Adipocyte (in vitro differentiated cells): ENCODE measurements at regions not wholly inside any gene's neighbourhood (a gene's known extent, or its start where the extent isn't known, plus 50 kb on each side); places are given as distances from the start of the nearest gene placed in this dataset.

Source experiments
- DNase-seq: peaks from one replicate; pipeline ENCODE4 v3.0.0-alpha.2; 2015; ENCODE audit warnings: low read depth
- H3K27me3 ChIP-seq: replicated peaks from 2 replicates; pipeline ENCODE4 v1.7.0; 2013; ENCODE audit warnings: mild to moderate bottlenecking, low read length, moderate library complexity; ENCODE audit not compliant: control insufficient read depth, insufficient read depth
- H3K36me3 ChIP-seq: 2 replicates; pipeline ENCODE4 v1.7.0; 2013; ENCODE audit warnings: low read length, mild to moderate bottlenecking, moderate library complexity; ENCODE audit not compliant: control insufficient read depth, insufficient read depth, severe bottlenecking
- H3K4me1 ChIP-seq: 2 replicates; pipeline ENCODE4 v1.7.0; 2013; ENCODE audit warnings: mild to moderate bottlenecking, low read length, moderate library complexity; ENCODE audit not compliant: control insufficient read depth, insufficient read depth
- H3K4me3 ChIP-seq: 2 replicates; pipeline ENCODE4 v1.7.0; 2013; ENCODE audit warnings: mild to moderate bottlenecking, low read length, moderate library complexity
- H3K9ac ChIP-seq: 2 replicates; pipeline ENCODE4 v1.7.0; 2013; ENCODE audit warnings: mild to moderate bottlenecking, low read length, moderate library complexity
- H3K9me3 ChIP-seq: 2 replicates; pipeline ENCODE4 v1.7.0; 2013; ENCODE audit warnings: mild to moderate bottlenecking, low read length, moderate library complexity; ENCODE audit not compliant: control insufficient read depth

GRCh38 chr2:16123421-16123820, 183.1 kb downstream of the MYCN start:
- no peak for DNase-seq
- no peak overlapping the region for H3K9ac ChIP-seq
- H3K4me3 ChIP-seq = no peak overlapping the region
- no peaks in the 10 kb centered on the region for H3K36me3 ChIP-seq
- H3K9me3 ChIP-seq = peaks cover 9% of the 10 kb centered on the region
- no peaks in the 10 kb centered on the region for H3K4me1 ChIP-seq
- no peaks in the 10 kb centered on the region for H3K27me3 ChIP-seq

DNA sequence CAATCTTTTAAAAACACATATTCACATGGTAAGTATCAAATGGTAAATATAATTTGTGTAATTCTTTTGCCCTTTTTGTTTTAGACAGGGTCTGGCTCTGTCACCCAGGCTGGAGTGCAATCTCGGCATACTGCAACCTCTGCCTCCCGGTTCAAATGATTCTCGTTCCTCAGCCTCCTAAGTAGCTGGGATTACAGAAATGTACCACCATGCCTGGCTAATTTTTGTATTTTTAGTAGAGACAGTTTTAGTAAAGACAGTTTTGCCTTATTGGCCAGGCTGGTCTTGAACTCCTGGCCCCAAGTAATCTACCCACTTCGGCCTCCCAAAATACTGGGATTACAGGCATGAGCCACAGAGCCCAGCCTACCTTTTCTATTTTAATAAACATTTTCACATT, 182.2 kb downstream of the MYCN start:
- Histone ChIP-seq H3K4me3 (no peak overlapping the region), H3K9ac (no peak overlapping the region), H3K4me1 (no peaks in the 10 kb centered on the region), H3K27me3 (no peaks in the 10 kb centered on the region), H3K36me3 (no peaks in the 10 kb centered on the region), H3K9me3 (peaks cover 9% of the 10 kb centered on the region)
- no peak for DNase-seq

DNA sequence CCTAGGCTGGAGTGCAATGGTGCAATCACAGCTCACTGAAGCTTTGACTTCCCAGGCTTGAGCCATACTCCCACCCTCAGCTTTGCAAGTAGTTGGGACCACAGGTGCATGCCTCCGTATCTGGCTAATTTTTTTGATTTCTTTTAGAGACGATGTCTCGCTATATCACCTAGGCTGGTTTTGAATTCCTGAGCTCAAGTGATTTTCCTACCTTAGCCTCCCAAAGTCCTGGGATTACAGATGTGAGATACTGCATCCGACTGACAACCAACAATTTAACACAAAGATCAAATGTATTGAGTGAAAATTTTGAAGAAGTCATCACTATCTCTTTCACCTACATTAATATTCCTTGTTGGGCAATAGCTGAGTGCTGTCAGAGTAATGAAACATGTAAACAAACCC, 181.6 kb downstream of the MYCN start:
- Histone ChIP-seq H3K36me3 (no peaks in the 10 kb centered on the region), H3K9me3 (peaks cover 9% of the 10 kb centered on the region), H3K9ac (no peak overlapping the region), H3K4me3 (no peak overlapping the region), H3K27me3 (no peaks in the 10 kb centered on the region), H3K4me1 (no peaks in the 10 kb centered on the region)
- DNase-seq = no peak

DNA sequence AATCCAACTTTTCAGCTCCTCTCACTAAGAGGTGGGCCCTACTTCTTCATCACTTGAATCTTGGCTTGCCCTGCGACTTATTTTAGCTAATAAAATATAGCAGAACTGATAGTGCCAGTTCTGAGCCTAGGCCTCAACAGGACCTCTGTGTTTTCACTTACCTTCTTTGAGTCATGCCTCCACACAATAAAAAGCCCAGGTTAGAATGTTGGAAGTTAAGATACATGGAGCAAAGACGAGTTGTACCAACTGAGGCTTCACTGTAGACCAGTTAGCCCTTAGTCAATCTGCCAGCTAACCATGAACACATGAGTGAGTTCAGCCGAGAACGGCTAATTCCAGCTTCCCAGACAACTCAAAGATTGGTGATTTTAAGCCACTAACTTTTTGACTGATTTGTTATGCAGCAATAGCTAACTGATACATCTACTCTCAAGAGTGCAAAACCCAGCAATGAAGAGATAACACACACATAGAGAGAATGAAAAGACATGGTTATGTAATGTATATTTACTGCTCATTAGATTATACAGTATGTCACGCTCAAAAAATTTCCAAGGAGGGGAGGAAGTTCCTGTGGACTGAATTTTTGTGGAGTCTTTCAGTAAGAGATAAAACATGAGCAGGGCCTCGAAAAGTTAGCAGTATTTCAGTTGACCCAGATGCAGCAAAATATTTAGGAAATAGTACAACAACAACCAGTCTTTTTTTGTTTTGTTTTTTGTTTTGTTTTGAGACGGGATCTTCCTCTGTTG, 181.1 kb downstream of the MYCN start:
- no peak for DNase-seq
- Histone ChIP-seq H3K4me1 (no peaks in the 10 kb centered on the region), H3K27me3 (no peaks in the 10 kb centered on the region), H3K4me3 (no peak overlapping the region), H3K9me3 (peaks cover 9% of the 10 kb centered on the region), H3K9ac (no peak overlapping the region), H3K36me3 (no peaks in the 10 kb centered on the region)

DNA sequence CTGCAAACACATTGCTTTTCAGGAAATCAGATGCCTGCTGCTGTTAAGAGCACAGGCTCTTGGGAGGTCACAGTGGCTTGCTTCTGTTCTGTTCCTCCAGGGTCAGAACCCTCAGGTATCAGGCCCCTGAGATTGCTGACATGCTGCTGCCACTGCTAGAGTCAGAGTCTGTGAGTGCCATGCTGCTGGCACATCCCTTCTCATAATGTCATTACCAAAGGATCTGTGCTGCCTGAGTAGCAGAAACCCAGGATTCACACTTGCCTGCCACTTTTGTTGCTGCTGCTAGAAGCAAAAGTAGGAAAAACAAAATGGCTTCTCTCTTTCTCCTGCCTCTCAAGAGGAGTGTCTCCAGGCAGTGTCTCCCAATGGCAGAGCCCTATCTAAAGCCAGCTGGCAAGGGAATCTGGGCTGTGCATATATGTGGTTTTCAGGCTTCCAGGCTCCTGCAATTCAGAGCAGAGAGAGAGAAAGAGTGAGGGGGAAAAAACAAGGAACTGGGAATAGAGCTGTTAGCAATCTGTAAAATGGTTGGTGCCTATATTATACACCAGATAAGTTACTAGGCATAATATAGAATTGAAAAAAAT, 180.3 kb downstream of the MYCN start:
- Histone ChIP-seq H3K4me1 (no peaks in the 10 kb centered on the region), H3K9ac (no peak overlapping the region)

DNA sequence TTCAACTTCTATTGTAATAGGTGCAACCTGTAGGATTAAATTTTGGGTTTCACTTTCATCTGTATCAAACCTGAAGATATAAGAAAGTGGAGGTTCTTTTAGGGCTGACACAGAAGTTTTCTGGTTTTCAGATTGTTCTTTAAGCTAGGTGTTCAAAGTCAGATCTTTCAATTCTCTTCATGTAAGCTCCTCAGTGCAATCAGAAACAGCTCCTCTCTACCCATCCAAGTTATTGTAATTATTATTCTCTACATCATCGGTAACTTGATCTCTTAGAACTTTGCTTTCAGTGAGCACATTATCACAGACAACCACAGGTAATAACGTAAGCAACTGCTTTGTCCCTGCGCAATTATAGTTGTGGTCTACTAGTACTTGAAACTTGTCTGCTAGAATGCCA, 179.4 kb downstream of the MYCN start:
- no peaks in the 10 kb centered on the region for H3K27me3 ChIP-seq
- no peak overlapping the region for H3K4me3 ChIP-seq
- no peak for DNase-seq
- peaks cover 9% of the 10 kb centered on the region for H3K9me3 ChIP-seq
- no peaks in the 10 kb centered on the region for H3K4me1 ChIP-seq
- H3K36me3 ChIP-seq = no peaks in the 10 kb centered on the region
- no peak overlapping the region for H3K9ac ChIP-seq

More for the DNA sequence above, 180.3 kb downstream of the MYCN start:
- Histone ChIP-seq H3K36me3 (no peaks in the 10 kb centered on the region), H3K27me3 (no peaks in the 10 kb centered on the region), H3K9me3 (peaks cover 9% of the 10 kb centered on the region), H3K4me3 (no peak overlapping the region)
- DNase-seq = no peak

DNA sequence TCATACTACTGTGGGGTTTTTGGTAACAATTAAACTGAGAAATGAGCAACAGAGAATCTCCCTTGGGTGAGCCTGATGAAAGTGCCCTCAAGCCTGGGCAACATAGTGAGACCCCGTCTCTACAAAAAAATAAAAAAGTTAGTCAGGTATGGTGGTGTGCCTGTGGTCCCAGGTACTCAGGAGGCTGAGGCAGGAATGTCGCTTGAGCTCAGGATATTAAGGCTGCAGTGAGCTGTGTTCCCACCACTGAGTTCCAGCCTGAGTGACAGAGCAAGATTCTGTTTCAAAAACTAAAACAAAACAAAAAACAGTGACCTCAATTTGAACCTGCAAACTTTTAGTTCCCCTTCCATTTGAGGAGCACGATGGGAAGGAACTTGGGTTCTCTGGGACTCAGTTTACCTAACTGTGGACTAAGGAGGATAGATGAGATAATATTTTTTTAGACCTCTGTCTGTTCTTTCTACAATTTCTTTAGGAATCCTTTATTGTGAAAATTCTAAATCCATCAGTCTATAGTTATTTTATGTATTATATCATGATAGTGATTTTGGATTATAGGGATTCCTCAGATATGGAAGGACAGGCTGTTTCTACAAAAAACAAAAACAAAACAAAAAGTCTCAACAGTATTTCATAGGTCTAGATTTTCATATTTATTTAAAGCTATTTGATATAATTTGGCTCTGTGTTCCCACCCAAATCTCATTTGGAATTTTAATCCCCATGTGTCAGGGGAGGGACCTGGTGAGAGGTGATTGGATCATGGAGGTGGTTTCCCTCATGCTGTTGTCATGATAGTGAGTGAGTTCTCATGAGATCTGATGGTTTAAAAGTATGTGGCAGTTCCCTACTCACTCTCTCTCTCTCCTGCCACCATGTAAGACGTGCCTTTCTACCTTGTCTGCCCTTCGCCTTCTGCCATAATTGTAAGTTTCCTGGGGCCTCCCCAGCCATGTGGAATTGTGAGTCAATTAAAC, 178.6 kb downstream of the MYCN start:
- no peak for DNase-seq
- Histone ChIP-seq H3K36me3 (no peaks in the 10 kb centered on the region), H3K4me3 (no peak overlapping the region), H3K27me3 (no peaks in the 10 kb centered on the region), H3K9me3 (peaks cover 9% of the 10 kb centered on the region), H3K4me1 (no peaks in the 10 kb centered on the region), H3K9ac (no peak overlapping the region)

DNA sequence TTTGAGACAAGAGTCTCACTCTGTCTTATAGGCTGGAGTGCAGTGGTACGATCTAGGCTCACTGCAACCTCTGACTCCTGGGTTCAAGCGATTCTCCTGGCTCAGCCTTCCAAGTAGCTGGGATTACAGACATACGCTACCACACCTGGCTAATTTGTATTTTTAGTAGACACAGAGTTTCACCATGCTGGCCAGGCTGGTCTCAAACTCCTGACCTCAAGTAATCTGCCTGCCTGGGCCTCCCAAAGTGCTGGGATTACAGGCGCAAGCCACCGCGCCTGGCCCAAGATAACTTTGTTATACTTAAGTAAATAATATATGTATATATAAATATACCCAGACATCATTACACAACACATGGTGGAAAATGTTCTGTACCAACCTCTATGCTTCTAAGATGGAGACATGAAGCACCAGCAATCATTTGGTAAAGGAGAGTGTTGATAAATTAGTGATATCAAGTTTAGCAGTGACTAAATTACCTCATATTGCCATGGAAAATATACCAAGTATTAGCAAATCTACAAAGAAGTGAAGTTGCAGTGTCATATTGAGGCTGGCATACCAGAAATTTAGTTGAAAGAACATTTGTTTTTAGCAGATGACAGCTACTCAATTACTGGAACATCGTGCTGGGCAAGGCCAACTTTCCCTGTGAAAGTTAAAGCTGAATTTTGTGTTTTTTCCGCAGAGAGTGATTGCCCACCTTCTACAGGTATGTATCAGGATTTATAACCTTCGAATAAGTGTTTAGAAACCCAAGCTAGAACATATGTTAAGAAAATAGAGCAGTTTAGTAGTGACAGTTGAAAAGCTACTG, 177.7 kb downstream of the MYCN start:
- Histone ChIP-seq H3K9me3 (peaks cover 9% of the 10 kb centered on the region), H3K9ac (no peak overlapping the region), H3K27me3 (no peaks in the 10 kb centered on the region), H3K4me3 (no peak overlapping the region), H3K4me1 (no peaks in the 10 kb centered on the region), H3K36me3 (no peaks in the 10 kb centered on the region)
- DNase-seq = no peak

GRCh38 chr2:16117021-16117700, 176.8 kb downstream of the MYCN start:
- DNase-seq = no peak
- Histone ChIP-seq H3K36me3 (no peaks in the 10 kb centered on the region), H3K4me3 (no peak overlapping the region), H3K4me1 (no peaks in the 10 kb centered on the region), H3K9me3 (peaks cover 9% of the 10 kb centered on the region), H3K27me3 (no peaks in the 10 kb centered on the region), H3K9ac (no peak overlapping the region)
